ENCODE measurements at regions not wholly inside any gene's neighbourhood (a gene's known extent, or its start where the extent isn't known, plus 50 kb on each side); places are given as distances from the start of the nearest gene placed in this dataset. TPM values are rescaled to one million over a fixed set of nuclear protein-coding genes. Genes with fewer than 3 reads are reported as not detected.

Small RNAs in the stretch of these regions (microRNA-seq; reads per million reads assigned to microRNA genes)
- gene MIR4436A: not detected

Small RNAs in the stretch of these regions (small RNA-seq; reads per million reads assigned to genes)
- gene IGKJ1: not detected
- gene IGKJ3: not detected
- gene IGKJ4: not detected
- not detected for gene IGKJ5
- gene IGKV1-35: not detected
- not detected for gene IGKV2-19
- not detected for gene IGKV2-36
- not detected for gene IGKV2-38
- gene IGKV3-25: not detected
- not detected for gene IGKV7-3
- gene MIR4436A: not detected

Data from hepatocyte (in vitro differentiated cells).